DMS53 (cell line): ENCODE measurements at regions not wholly inside any gene's neighbourhood (a gene's known extent, or its start where the extent isn't known, plus 50 kb on each side); places are given as distances from the start of the nearest gene placed in this dataset.

ENCODE experiments used
- DNase-seq: peaks from one replicate; lab custom pipeline; 2025; lab: John Stamatoyannopoulos, UW

GRCh38 chr10:44853796-44854195 is 57.3 kb upstream of the TMEM72 start:
- no peak for DNase-seq

GRCh38 chr10:44854693-44855350 is 56.3 kb upstream of the TMEM72 start:
- DNase-seq = no peak

- no peak for DNase-seq
Measured at GRCh38 chr10:44856696-44857095, 54.4 kb upstream of the TMEM72 start.

- peak; percentile 66 for DNase-seq
Measured at GRCh38 chr10:44857363-44858016, 53.6 kb upstream of the TMEM72 start.

- no peak for DNase-seq
Measured at GRCh38 chr10:44858017-44858371, 53.1 kb upstream of the TMEM72 start.

- DNase-seq = no peak
Measured at GRCh38 chr10:44858988-44859387, 52.1 kb upstream of the TMEM72 start.

- DNase-seq = no peak
Measured at GRCh38 chr10:44859546-44860285, 51.4 kb upstream of the TMEM72 start.

GRCh38 chr10:44860811-44861736 is 50.1 kb upstream of the TMEM72 start:
- DNase-seq = no peak
